Left ventricle myocardium inferior (tissue), 1 donor: ENCODE measurements at regions not wholly inside any gene's neighbourhood (a gene's known extent, or its start where the extent isn't known, plus 50 kb on each side); places are given as distances from the start of the nearest gene placed in this dataset.

Source experiments
- DNase-seq: peaks from one replicate; pipeline ENCODE4 v3.0.0-alpha.2; 2020
- H3K27ac ChIP-seq: fragments of 200-600 bp; replicated peaks from 2 replicates; pipeline ENCODE4 v1.8.0; 2021
- H3K27me3 ChIP-seq: fragments of 200-600 bp; 2 replicates; pipeline ENCODE4 v1.8.0; 2021; ENCODE audit warnings: low read depth
- H3K36me3 ChIP-seq: fragments of 200-600 bp; 2 replicates; pipeline ENCODE4 v1.8.0; 2021
- H3K4me1 ChIP-seq: fragments of 200-600 bp; 2 replicates; pipeline ENCODE4 v1.8.0; 2021
- H3K4me3 ChIP-seq: fragments of 200-600 bp; 2 replicates; pipeline ENCODE4 v1.8.0; 2021; ENCODE audit warnings: mild to moderate bottlenecking, moderate library complexity
- H3K9me3 ChIP-seq: fragments of 200-600 bp; replicated peaks from 2 replicates; pipeline ENCODE4 v1.8.0; 2021
- CTCF ChIP-seq: fragments of 200-600 bp; IDR thresholded peaks from 2 replicates; pipeline ENCODE4 v1.8.0; 2021; ENCODE audit warnings: antibody characterized with exemption, mild to moderate bottlenecking, borderline replicate concordance
- intact Hi-C: fragments of 100-400 bp; cut with micrococcal nuclease; formaldehyde crosslinking; loops from one replicate; pipeline ENCODE4 v1.11.0; 2022
- donor health status: DM: no; HTN: yes; CAD: no; lungs with severe emphysema.

- peaks cover 21% of the 10 kb centered on the region for H3K9me3 ChIP-seq
- no peaks in the 10 kb centered on the region for H3K4me1 ChIP-seq
- H3K27ac ChIP-seq: no peak overlapping the region
- no peaks in the 10 kb centered on the region for H3K36me3 ChIP-seq
- TF ChIP-seq CTCF: no peak
- peaks cover 11% of the 10 kb centered on the region for H3K27me3 ChIP-seq
- intact Hi-C loops: no loop called here
- no peak overlapping the region for H3K4me3 ChIP-seq
- DNase-seq: no peak
These were observed 96.4 kb downstream of the DIRAS2 start for GRCh38 chr9:90546200-90546599.

GRCh38 chr9:90547896-90548295, 94.7 kb downstream of the DIRAS2 start:
- peaks cover 21% of the 10 kb centered on the region for H3K9me3 ChIP-seq
- no peak overlapping the region for H3K4me3 ChIP-seq
- H3K36me3 ChIP-seq: no peaks in the 10 kb centered on the region
- DNase-seq: no peak
- no peak overlapping the region for H3K27ac ChIP-seq
- no peak for TF ChIP-seq CTCF
- H3K4me1 ChIP-seq: no peaks in the 10 kb centered on the region
- intact Hi-C loops: no loop called here
- peaks cover 11% of the 10 kb centered on the region for H3K27me3 ChIP-seq

- DNase-seq: no peak
- H3K4me1 ChIP-seq: no peaks in the 10 kb centered on the region
- no peak for TF ChIP-seq CTCF
- H3K9me3 ChIP-seq: peaks cover 21% of the 10 kb centered on the region
- intact Hi-C loops: no loop called here
- no peaks in the 10 kb centered on the region for H3K36me3 ChIP-seq
- H3K4me3 ChIP-seq: no peak overlapping the region
- H3K27ac ChIP-seq: no peak overlapping the region
- H3K27me3 ChIP-seq: no peaks in the 10 kb centered on the region
These were observed 90.3 kb downstream of the DIRAS2 start for GRCh38 chr9:90552317-90552716.

- H3K36me3 ChIP-seq: no peaks in the 10 kb centered on the region
- H3K27ac ChIP-seq: no peak overlapping the region
- intact Hi-C loops: no loop called here
- H3K4me1 ChIP-seq: no peaks in the 10 kb centered on the region
- H3K4me3 ChIP-seq: no peak overlapping the region
- no peak for TF ChIP-seq CTCF
- DNase-seq: no peak
- no peaks in the 10 kb centered on the region for H3K9me3 ChIP-seq
- H3K27me3 ChIP-seq: no peaks in the 10 kb centered on the region
These were observed 87.1 kb downstream of the DIRAS2 start for GRCh38 chr9:90555351-90556057.

GRCh38 chr9:90556897-90557675, 85.5 kb downstream of the DIRAS2 start:
- H3K4me3 ChIP-seq: no peak overlapping the region
- no peaks in the 10 kb centered on the region for H3K27me3 ChIP-seq
- no peak for TF ChIP-seq CTCF
- no peaks in the 10 kb centered on the region for H3K4me1 ChIP-seq
- no peaks in the 10 kb centered on the region for H3K36me3 ChIP-seq
- no peak for DNase-seq
- H3K9me3 ChIP-seq: no peaks in the 10 kb centered on the region
- intact Hi-C loops: no loop called here
- no peak overlapping the region for H3K27ac ChIP-seq
